Cardiac muscle cell (in vitro differentiated cells and primary cell): ENCODE measurements at regions not wholly inside any gene's neighbourhood (a gene's known extent, or its start where the extent isn't known, plus 50 kb on each side); places are given as distances from the start of the nearest gene placed in this dataset.

Experiments used
- DNase-seq, 2 donors: peaks; one replicate each; pipeline versions ENCODE4 v3.0.0 to v3.0.0-alpha.2; 2010 to 2017; ENCODE audit warnings: low read depth in 1 of 2, low spot score in 1 of 2
- H3K27ac ChIP-seq: fragments of 200-600 bp; sonication (generic); 2 replicates; pipeline ENCODE4 v1.5.1; 2016
- H3K27me3 ChIP-seq: fragments of 200-600 bp; sonication (generic); 2 replicates; pipeline ENCODE4 v1.6.0; 2016; ENCODE audit warnings: control low read depth
- H3K36me3 ChIP-seq: fragments of 200-600 bp; sonication (generic); 2 replicates; pipeline ENCODE4 v1.5.1; 2016; ENCODE audit warnings: control low read depth
- H3K4me1 ChIP-seq: fragments of 200-600 bp; sonication (generic); 2 replicates; pipeline ENCODE4 v1.8.1; 2017; ENCODE audit warnings: low read depth, mild to moderate bottlenecking, mixed run types
- H3K4me3 ChIP-seq: fragments of 200-600 bp; sonication (generic); 2 replicates; pipeline ENCODE4 v1.5.1; 2016; ENCODE audit warnings: mild to moderate bottlenecking
- H3K9me3 ChIP-seq: fragments of 200-600 bp; sonication (generic); 2 replicates; pipeline ENCODE4 v1.5.1; 2017; ENCODE audit warnings: low read depth, mild to moderate bottlenecking, control low read depth
- TF ChIP-seq, protein P1 (sequence below): IDR thresholded peaks from 2 replicates; pipeline ENCODE4 v1.5.1; 2012; ENCODE audit warnings: low read depth, mild to moderate bottlenecking, low read length

- H3K4me1 ChIP-seq = peaks cover 10% of the 10 kb centered on the region
- no peak overlapping the region for H3K4me3 ChIP-seq
- no peak overlapping the region for H3K27ac ChIP-seq
- H3K9me3 ChIP-seq = no peaks in the 10 kb centered on the region
- no peak for DNase-seq
- no peaks in the 10 kb centered on the region for H3K36me3 ChIP-seq
- H3K27me3 ChIP-seq = no peaks in the 10 kb centered on the region
- TF ChIP-seq, protein P1, sequence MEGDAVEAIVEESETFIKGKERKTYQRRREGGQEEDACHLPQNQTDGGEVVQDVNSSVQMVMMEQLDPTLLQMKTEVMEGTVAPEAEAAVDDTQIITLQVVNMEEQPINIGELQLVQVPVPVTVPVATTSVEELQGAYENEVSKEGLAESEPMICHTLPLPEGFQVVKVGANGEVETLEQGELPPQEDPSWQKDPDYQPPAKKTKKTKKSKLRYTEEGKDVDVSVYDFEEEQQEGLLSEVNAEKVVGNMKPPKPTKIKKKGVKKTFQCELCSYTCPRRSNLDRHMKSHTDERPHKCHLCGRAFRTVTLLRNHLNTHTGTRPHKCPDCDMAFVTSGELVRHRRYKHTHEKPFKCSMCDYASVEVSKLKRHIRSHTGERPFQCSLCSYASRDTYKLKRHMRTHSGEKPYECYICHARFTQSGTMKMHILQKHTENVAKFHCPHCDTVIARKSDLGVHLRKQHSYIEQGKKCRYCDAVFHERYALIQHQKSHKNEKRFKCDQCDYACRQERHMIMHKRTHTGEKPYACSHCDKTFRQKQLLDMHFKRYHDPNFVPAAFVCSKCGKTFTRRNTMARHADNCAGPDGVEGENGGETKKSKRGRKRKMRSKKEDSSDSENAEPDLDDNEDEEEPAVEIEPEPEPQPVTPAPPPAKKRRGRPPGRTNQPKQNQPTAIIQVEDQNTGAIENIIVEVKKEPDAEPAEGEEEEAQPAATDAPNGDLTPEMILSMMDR = no peak
Observed at GRCh38 chr7:113715262-113715661, 203.5 kb downstream of the PPP1R3A start.

- Histone ChIP-seq H3K4me3 (no peak overlapping the region), H3K27me3 (no peaks in the 10 kb centered on the region), H3K9me3 (no peaks in the 10 kb centered on the region), H3K36me3 (no peaks in the 10 kb centered on the region), H3K27ac (no peak overlapping the region), H3K4me1 (no peaks in the 10 kb centered on the region)
- TF ChIP-seq, protein P1 = peak; percentile 97
- peak; percentile 83 to 89 for DNase-seq
Observed at GRCh38 chr7:113710310-113711096, 208.3 kb downstream of the PPP1R3A start.

- Histone ChIP-seq H3K9me3 (no peaks in the 10 kb centered on the region), H3K4me1 (no peaks in the 10 kb centered on the region), H3K27me3 (no peaks in the 10 kb centered on the region), H3K36me3 (no peaks in the 10 kb centered on the region), H3K27ac (no peak overlapping the region), H3K4me3 (no peak overlapping the region)
- TF ChIP-seq, protein P1 = no peak
- peak in 1 of 2 donors; percentile 2 for DNase-seq
Observed at GRCh38 chr7:113705439-113705838, 213.4 kb downstream of the PPP1R3A start.

GRCh38 chr7:113698556-113699220 is 220.1 kb downstream of the PPP1R3A start:
- Histone ChIP-seq H3K4me1 (no peaks in the 10 kb centered on the region), H3K27ac (no peak overlapping the region), H3K36me3 (no peaks in the 10 kb centered on the region), H3K9me3 (no peaks in the 10 kb centered on the region), H3K4me3 (no peak overlapping the region), H3K27me3 (no peaks in the 10 kb centered on the region)
- TF ChIP-seq, protein P1 = peak; percentile 78
- DNase-seq = peak; percentile 45 to 46

GRCh38 chr7:113694149-113694548 is 224.7 kb downstream of the PPP1R3A start:
- H3K27ac ChIP-seq = no peak overlapping the region
- DNase-seq = no peak
- TF ChIP-seq, protein P1 = no peak
- no peaks in the 10 kb centered on the region for H3K4me1 ChIP-seq
- H3K9me3 ChIP-seq = no peaks in the 10 kb centered on the region
- no peak overlapping the region for H3K4me3 ChIP-seq
- no peaks in the 10 kb centered on the region for H3K27me3 ChIP-seq
- H3K36me3 ChIP-seq = no peaks in the 10 kb centered on the region
